Parathyroid adenoma (tissue), 2 donors: ENCODE measurements at regions not wholly inside any gene's neighbourhood (a gene's known extent, or its start where the extent isn't known, plus 50 kb on each side); places are given as distances from the start of the nearest gene placed in this dataset.
"Not testable (repeated sequence)": the region's sequence is repeated elsewhere in the genome, so short reads cannot be mapped to it uniquely, and the experiment has no call there.

Source experiments
- H2AFZ ChIP-seq: fragments of 300-600 bp; sonication (generic); one replicate; pipeline ENCODE4 v1.7.0; 2017; ENCODE audit warnings: antibody characterized with exemption, mild to moderate bottlenecking
- H3K27ac ChIP-seq: fragments of 300-600 bp; sonication (generic); one replicate; pipeline ENCODE4 v1.7.0; 2017
- H3K27me3 ChIP-seq: fragments of 300-600 bp; sonication (generic); one replicate; pipeline ENCODE4 v1.7.0; 2017; ENCODE audit warnings: low read length; ENCODE audit not compliant: control insufficient read depth, insufficient read depth
- H3K36me3 ChIP-seq: fragments of 300-600 bp; sonication (generic); one replicate; pipeline ENCODE4 v1.7.0; 2017; ENCODE audit warnings: low read length; ENCODE audit not compliant: control insufficient read depth, insufficient read depth
- H3K4me1 ChIP-seq: fragments of 300-600 bp; sonication (generic); one replicate; pipeline ENCODE4 v1.7.0; 2017; ENCODE audit warnings: control low read depth
- H3K4me2 ChIP-seq: fragments of 300-600 bp; sonication (generic); one replicate; pipeline ENCODE4 v1.7.0; 2017; ENCODE audit warnings: low read length
- H3K4me3 ChIP-seq: fragments of 300-600 bp; sonication (generic); one replicate; pipeline ENCODE4 v1.7.0; 2017; ENCODE audit warnings: low read depth, low read length
- H3K79me2 ChIP-seq: fragments of 300-600 bp; sonication (generic); one replicate; pipeline ENCODE4 v1.7.0; 2017; ENCODE audit warnings: control low read depth
- H3K9ac ChIP-seq: fragments of 300-600 bp; sonication (generic); one replicate; pipeline ENCODE4 v1.7.0; 2017; ENCODE audit warnings: mild to moderate bottlenecking
- H3K9me3 ChIP-seq: fragments of 300-600 bp; sonication (generic); one replicate; pipeline ENCODE4 v1.7.0; 2017; ENCODE audit warnings: low read length; ENCODE audit not compliant: control insufficient read depth
- TF ChIP-seq, protein P1 (sequence below): fragments of 300-600 bp; sonication (generic); IDR thresholded peaks from one replicate; pipeline ENCODE4 v1.7.0; 2017; ENCODE audit warnings: antibody characterized with exemption, mild to moderate bottlenecking
- donor health status: primary hyperparathyroidism.

DNA sequence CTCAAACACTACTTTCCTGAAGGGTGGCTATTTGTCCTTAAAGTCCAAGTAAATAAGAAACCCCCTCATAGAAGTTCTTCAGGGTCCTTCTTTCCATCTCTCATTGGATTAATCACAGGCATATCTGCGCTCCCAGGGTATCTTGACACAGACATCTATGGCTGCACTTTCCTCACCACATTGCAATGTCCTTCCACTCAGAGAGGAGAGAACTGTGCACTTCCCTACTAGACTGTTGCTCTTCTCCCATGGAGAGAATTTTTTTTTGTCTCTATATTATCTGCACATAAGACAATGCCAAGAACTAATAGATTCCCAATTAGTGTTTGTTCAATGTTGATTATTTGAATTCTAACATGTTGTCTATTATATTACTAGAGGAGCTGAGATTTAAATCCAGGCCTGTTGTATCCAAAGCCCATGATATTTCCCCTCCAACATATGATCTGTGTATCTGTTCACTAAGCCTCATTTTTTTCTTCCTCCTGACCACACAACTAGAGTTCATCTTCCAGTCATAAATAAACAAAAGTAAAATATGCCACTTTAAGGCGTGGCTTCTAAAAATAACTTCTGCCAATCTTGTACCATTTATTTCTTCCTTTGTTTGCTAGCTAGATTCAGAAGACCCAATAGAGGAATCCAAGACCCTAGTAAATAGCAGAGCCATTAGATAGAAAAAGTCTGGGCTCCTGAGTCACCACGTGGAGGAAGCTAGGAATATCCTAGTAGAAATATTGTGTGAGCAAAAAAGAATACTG lies 61.5 kb upstream of the FAM241A start:
- H3K9ac ChIP-seq, result no peak overlapping the region
- H3K4me2 ChIP-seq, result no peak overlapping the region
- TF ChIP-seq, protein P1, sequence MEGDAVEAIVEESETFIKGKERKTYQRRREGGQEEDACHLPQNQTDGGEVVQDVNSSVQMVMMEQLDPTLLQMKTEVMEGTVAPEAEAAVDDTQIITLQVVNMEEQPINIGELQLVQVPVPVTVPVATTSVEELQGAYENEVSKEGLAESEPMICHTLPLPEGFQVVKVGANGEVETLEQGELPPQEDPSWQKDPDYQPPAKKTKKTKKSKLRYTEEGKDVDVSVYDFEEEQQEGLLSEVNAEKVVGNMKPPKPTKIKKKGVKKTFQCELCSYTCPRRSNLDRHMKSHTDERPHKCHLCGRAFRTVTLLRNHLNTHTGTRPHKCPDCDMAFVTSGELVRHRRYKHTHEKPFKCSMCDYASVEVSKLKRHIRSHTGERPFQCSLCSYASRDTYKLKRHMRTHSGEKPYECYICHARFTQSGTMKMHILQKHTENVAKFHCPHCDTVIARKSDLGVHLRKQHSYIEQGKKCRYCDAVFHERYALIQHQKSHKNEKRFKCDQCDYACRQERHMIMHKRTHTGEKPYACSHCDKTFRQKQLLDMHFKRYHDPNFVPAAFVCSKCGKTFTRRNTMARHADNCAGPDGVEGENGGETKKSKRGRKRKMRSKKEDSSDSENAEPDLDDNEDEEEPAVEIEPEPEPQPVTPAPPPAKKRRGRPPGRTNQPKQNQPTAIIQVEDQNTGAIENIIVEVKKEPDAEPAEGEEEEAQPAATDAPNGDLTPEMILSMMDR, result no peak
- H3K9me3 ChIP-seq, result no peaks in the 10 kb centered on the region
- H3K4me1 ChIP-seq, result no peaks in the 10 kb centered on the region
- no peaks in the 10 kb centered on the region for H3K79me2 ChIP-seq
- no peaks in the 10 kb centered on the region for H3K27me3 ChIP-seq
- H3K27ac ChIP-seq, result no peak overlapping the region
- H2AFZ ChIP-seq, result no peak overlapping the region
- no peaks in the 10 kb centered on the region for H3K36me3 ChIP-seq
- no peak overlapping the region for H3K4me3 ChIP-seq

DNA sequence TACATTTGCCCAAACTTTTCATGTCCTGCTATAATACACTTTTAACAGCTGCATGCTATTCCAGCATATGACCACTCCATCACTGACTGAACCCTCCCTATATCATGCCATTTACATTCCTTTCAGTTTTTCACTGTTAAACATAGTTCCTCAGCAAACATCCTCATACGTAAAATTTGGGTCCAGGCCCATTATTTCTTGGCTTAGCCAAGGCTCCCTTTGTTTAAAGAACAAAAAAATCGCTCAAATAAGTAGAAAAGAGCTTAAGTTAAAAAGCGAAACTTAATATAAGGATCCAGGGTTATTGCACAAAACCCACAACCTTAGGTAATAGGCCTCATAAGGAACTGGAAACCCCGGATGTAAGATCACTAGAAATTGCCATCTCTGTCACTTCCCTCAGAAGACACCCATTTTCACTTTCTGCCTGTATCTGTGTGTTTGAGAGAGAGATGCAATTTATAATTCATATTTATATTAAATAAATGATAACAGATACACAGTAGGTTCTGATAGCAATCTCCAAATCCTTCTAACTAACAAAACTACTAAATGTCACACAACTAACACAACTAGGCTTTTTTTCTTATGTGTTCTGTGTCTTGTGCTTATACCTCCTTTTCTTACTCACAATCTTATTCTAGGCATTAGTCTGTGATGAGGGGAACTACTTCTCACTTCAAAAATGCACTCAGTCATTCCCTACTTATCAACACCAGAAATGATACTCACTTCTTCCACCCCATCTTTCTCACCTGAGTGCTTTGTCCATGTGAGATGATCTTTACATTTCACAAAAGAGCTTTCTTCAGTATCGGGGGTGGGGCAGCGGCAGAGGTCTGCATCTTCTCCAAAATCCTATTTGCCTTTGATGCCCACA lies 59.9 kb upstream of the FAM241A start:
- no peak overlapping the region for H3K27ac ChIP-seq
- H2AFZ ChIP-seq, result peak overlapping the region; percentile 62
- no peak overlapping the region for H3K9ac ChIP-seq
- no peak overlapping the region for H3K4me2 ChIP-seq
- no peak overlapping the region for H3K4me3 ChIP-seq
- no peaks in the 10 kb centered on the region for H3K36me3 ChIP-seq
- no peaks in the 10 kb centered on the region for H3K27me3 ChIP-seq
- H3K4me1 ChIP-seq, result no peaks in the 10 kb centered on the region
- H3K79me2 ChIP-seq, result no peaks in the 10 kb centered on the region
- TF ChIP-seq, protein P1, result no peak
- no peaks in the 10 kb centered on the region for H3K9me3 ChIP-seq

- no peak overlapping the region for H3K9ac ChIP-seq
- peak overlapping the region; percentile 36 for H3K27ac ChIP-seq
- no peaks in the 10 kb centered on the region for H3K4me1 ChIP-seq
- no peaks in the 10 kb centered on the region for H3K79me2 ChIP-seq
- no peaks in the 10 kb centered on the region for H3K36me3 ChIP-seq
- TF ChIP-seq, protein P1, result no peak
- no peaks in the 10 kb centered on the region for H3K27me3 ChIP-seq
- no peak overlapping the region for H3K4me3 ChIP-seq
- no peaks in the 10 kb centered on the region for H3K9me3 ChIP-seq
- no peak overlapping the region for H3K4me2 ChIP-seq
- H2AFZ ChIP-seq, result peak overlapping the region; percentile 62
Measured at GRCh38 chr4:112086036-112086434, 59.2 kb upstream of the FAM241A start.

- H3K4me1 ChIP-seq, H3K9me3 ChIP-seq, H3K27me3 ChIP-seq, H3K4me2 ChIP-seq, H3K79me2 ChIP-seq, H3K36me3 ChIP-seq, H3K4me3 ChIP-seq, H3K9ac ChIP-seq: not testable (repeated sequence)
- H3K27ac ChIP-seq, result peak overlapping the region; percentile 36
- peak overlapping the region; percentile 62 for H2AFZ ChIP-seq
Measured at GRCh38 chr4:112086661-112087060, 58.6 kb upstream of the FAM241A start.

DNA sequence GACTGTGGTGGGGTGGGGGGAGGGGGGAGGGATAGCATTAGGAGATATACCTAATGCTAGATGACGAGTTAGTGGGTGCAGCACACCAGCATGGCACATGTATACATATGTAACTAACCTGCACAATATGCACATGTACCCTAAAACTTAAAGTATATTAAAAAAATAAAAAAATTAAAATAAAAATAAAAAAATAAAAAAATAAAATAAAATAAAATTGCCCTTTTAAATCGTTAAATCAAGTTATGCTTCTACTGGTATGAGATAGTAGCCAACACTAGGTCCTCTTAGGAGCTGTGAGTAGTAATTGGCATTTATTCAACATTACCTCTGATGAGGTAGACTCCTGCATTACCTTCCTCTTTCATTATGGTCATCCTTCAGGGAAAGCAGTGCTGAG lies 52.9 kb upstream of the FAM241A start:
- not testable (repeated sequence) for H3K4me1 ChIP-seq, H3K4me3 ChIP-seq, H3K9me3 ChIP-seq, H3K27ac ChIP-seq, H2AFZ ChIP-seq, H3K4me2 ChIP-seq, H3K27me3 ChIP-seq, H3K9ac ChIP-seq, H3K79me2 ChIP-seq, H3K36me3 ChIP-seq
